ENCODE measurements at regions not wholly inside any gene's neighbourhood (a gene's known extent, or its start where the extent isn't known, plus 50 kb on each side); places are given as distances from the start of the nearest gene placed in this dataset.

DNA sequence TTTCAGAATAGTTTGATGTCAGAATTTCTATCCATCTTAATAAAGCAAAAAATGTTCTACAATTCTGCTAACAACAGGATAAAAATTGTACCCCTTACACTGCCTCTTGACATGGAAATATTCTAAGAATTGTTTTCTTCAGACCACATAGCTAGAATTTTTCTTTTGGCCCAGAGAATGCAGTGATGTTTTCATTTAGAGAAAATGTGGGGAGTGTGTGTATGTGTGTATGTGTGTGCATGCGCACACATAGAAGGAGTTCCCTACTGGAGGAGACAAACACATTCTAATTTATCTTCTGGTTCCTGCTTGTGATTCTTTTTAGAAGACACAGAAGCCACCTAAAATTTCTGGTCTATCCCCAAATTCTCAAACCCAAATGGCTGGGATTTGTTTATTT lies 1145.7 kb downstream of the VRK1 start:
- TF ChIP-seq SMC3 (IDR thresholded peaks at IDR 0.05; ENCODE audit: low read depth, low read length) (no peak), JUND (IDR thresholded peaks at IDR 0.05) (no peak), CTCF (IDR thresholded peaks at IDR 0.05) (no peak), EZH2phosphoT487 (IDR thresholded peaks at IDR 0.05; ENCODE audit: borderline replicate concordance, low read depth) (no peak), NRF1 (IDR thresholded peaks at IDR 0.05; ENCODE audit: low read depth, low read length) (no peak), MAX (IDR thresholded peaks at IDR 0.05; ENCODE audit: low read depth) (no peak), FOSL2 (IDR thresholded peaks at IDR 0.05; ENCODE audit: borderline replicate concordance, low read depth) (no peak), USF1 (IDR thresholded peaks at IDR 0.05; ENCODE audit: borderline replicate concordance, low read depth) (no peak), NFIC (IDR thresholded peaks at IDR 0.05; ENCODE audit: borderline replicate concordance) (no peak)

All from SK-N-SH (cell line).